ENCODE measurements at regions not wholly inside any gene's neighbourhood (a gene's known extent, or its start where the extent isn't known, plus 50 kb on each side); places are given as distances from the start of the nearest gene placed in this dataset.

DNA sequence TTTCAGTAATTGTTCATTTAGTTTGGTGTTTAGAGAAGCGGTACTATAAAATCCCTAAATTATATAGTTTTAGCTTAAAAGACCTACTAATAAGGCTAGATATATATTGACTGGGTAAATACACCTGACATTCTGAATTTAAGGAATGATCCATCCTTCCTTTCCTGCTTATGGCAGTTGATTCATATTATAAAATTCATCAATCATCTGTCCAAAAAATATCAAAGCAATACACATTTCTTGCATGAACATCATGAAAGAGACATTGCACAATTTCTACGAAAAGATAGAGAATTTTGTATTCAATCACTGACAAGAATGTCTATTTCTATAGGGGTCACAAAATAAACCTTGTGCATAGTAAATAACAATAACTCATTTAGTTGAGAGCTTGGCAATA is 514.9 kb downstream of the SLITRK6 start:
- H3K36me3 ChIP-seq, result no peaks in the 10 kb centered on the region
- WGBS, 2 donors (ENCODE audit: low coverage in 1 of 2), result 88 to 91% methylated on average over 2 of the region's 2 CpGs
- H3K27me3 ChIP-seq, result no peaks in the 10 kb centered on the region
- H3K27ac ChIP-seq, result no peak overlapping the region
- TF ChIP-seq EP300 (IDR thresholded peaks at IDR 0.05), result no peak
- no peak for TF ChIP-seq POLR2AphosphoS5 (IDR thresholded peaks at IDR 0.05)
- no peak for ATAC-seq
- no peaks in the 10 kb centered on the region for H3K9me3 ChIP-seq
- H3K4me3 ChIP-seq, result no peak overlapping the region
- no peaks in the 10 kb centered on the region for H3K4me1 ChIP-seq

DNA sequence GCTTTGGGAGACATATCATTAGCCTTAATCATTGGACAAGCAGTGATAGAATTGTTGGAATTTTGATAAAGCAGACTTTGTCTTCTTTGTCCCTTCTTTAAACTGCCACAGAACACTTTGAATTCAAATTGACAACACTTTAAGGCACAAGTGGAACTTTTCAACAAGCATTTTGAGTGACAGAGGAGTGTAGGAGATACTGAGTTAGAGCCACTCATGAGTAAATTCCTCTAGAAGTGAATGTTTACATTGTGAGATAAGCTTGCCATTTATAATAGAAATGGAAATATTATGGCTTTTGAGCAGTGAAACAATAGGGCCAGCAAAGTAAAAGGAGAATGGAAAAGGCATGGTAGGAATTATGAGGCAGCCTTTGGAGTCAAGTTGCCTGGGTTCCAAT is 515.8 kb downstream of the SLITRK6 start:
- no peaks in the 10 kb centered on the region for H3K4me1 ChIP-seq
- no peak overlapping the region for H3K27ac ChIP-seq
- no peak for TF ChIP-seq EP300 (IDR thresholded peaks at IDR 0.05)
- TF ChIP-seq, protein P1, sequence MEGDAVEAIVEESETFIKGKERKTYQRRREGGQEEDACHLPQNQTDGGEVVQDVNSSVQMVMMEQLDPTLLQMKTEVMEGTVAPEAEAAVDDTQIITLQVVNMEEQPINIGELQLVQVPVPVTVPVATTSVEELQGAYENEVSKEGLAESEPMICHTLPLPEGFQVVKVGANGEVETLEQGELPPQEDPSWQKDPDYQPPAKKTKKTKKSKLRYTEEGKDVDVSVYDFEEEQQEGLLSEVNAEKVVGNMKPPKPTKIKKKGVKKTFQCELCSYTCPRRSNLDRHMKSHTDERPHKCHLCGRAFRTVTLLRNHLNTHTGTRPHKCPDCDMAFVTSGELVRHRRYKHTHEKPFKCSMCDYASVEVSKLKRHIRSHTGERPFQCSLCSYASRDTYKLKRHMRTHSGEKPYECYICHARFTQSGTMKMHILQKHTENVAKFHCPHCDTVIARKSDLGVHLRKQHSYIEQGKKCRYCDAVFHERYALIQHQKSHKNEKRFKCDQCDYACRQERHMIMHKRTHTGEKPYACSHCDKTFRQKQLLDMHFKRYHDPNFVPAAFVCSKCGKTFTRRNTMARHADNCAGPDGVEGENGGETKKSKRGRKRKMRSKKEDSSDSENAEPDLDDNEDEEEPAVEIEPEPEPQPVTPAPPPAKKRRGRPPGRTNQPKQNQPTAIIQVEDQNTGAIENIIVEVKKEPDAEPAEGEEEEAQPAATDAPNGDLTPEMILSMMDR (IDR thresholded peaks at IDR 0.05), result no peak
- TF ChIP-seq POLR2AphosphoS5 (IDR thresholded peaks at IDR 0.05), result no peak
- no peak for TF ChIP-seq POLR2A (IDR thresholded peaks at IDR 0.05)
- ATAC-seq, result no peak
- no peaks in the 10 kb centered on the region for H3K36me3 ChIP-seq
- H3K4me3 ChIP-seq, result no peak overlapping the region
- no peaks in the 10 kb centered on the region for H3K9me3 ChIP-seq
- no peaks in the 10 kb centered on the region for H3K27me3 ChIP-seq

DNA sequence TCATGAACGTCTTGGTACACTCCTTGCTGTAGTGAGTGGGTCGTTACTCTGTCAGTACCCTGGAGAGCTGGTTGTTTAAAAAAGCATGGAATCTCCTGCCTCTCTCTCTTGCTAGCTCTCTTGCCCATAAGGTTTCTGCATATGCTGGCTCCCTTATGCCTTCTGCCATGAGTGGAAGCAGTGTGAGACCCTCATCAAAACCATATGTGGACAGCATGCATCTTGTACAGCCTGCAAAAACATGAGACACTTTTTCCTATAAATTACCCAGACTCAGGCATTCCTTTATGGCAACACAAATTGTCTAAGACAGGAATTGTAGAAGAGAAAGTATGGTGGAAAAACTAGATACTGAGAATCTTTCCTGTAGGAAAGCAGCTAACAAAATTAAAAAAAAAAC is 516.3 kb downstream of the SLITRK6 start:
- TF ChIP-seq, protein P1 (IDR thresholded peaks at IDR 0.05), result no peak
- Histone ChIP-seq H3K27me3 (no peaks in the 10 kb centered on the region), H3K4me1 (no peaks in the 10 kb centered on the region), H3K9me3 (no peaks in the 10 kb centered on the region), H3K4me3 (no peak overlapping the region), H3K36me3 (no peaks in the 10 kb centered on the region), H3K27ac (no peak overlapping the region)
- WGBS, 2 donors (ENCODE audit: low coverage in 1 of 2), result 67% methylated on average over 2 of the region's 2 CpGs; no CpG with 5 or more reads in 1 of the 2 donors
- ATAC-seq, result no peak

DNA sequence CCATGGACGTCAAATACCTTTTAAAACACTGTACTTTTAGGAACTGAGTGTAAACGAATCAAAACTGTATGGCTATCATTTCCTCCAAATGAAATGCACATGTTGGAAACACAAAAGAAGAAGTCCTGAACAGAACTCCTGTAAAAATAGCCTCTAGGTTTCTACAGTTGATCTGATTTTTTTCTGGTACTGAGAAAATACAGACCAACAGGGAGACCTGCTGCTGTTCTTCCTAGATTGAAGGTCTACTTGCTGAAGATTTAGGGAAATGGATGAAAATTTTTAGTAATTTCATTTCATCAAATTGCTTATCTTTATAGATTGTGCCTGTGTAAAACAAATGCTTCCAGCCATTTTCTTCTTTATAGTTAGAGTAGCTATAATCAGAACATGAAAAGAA is 520.4 kb downstream of the SLITRK6 start:
- WGBS, 2 donors (ENCODE audit: low coverage in 1 of 2), result 29 to 32% methylated on average over 2 of the region's 2 CpGs
- TF ChIP-seq POLR2AphosphoS5 (IDR thresholded peaks at IDR 0.05) (no peak), EP300 (IDR thresholded peaks at IDR 0.05) (no peak), POLR2A (IDR thresholded peaks at IDR 0.05) (no peak)
- TF ChIP-seq, protein P1 (IDR thresholded peaks at IDR 0.05), result no peak
- no peak for ATAC-seq

DNA sequence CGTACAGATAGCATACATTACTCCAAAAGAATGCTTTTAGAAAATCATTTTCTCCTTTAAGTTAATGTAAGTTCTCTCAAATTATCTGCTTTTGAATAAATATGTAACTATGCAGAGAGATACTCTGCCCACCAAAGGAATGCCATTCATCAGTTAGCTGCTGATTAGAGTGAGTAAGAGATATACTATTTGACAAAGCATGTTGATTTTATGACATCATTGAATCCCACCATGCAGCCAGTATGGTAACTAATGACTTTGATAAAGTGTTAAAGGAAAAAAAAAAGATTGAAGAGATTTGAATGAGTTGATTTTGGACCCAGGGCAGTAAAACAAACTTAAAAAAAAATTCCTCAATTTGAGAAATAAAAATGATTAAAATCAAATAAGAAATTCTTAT is 521.5 kb downstream of the SLITRK6 start:
- Histone ChIP-seq H3K27me3 (no peaks in the 10 kb centered on the region), H3K4me3 (no peak overlapping the region), H3K27ac (no peak overlapping the region), H3K36me3 (no peaks in the 10 kb centered on the region), H3K9me3 (no peaks in the 10 kb centered on the region), H3K4me1 (no peaks in the 10 kb centered on the region)
- WGBS, 2 donors (ENCODE audit: low coverage in 1 of 2), result 71 to 79% methylated on average over 1 of the region's 1 CpG
- TF ChIP-seq POLR2A (IDR thresholded peaks at IDR 0.05) (no peak), POLR2AphosphoS5 (IDR thresholded peaks at IDR 0.05) (no peak), EP300 (IDR thresholded peaks at IDR 0.05) (no peak)
- TF ChIP-seq, protein P1 (IDR thresholded peaks at IDR 0.05), result no peak
- no peak for ATAC-seq

More for the DNA sequence above, 520.4 kb downstream of the SLITRK6 start:
- Histone ChIP-seq H3K4me1 (no peaks in the 10 kb centered on the region), H3K4me3 (no peak overlapping the region), H3K27ac (no peak overlapping the region), H3K27me3 (no peaks in the 10 kb centered on the region), H3K36me3 (no peaks in the 10 kb centered on the region), H3K9me3 (no peaks in the 10 kb centered on the region)

DNA sequence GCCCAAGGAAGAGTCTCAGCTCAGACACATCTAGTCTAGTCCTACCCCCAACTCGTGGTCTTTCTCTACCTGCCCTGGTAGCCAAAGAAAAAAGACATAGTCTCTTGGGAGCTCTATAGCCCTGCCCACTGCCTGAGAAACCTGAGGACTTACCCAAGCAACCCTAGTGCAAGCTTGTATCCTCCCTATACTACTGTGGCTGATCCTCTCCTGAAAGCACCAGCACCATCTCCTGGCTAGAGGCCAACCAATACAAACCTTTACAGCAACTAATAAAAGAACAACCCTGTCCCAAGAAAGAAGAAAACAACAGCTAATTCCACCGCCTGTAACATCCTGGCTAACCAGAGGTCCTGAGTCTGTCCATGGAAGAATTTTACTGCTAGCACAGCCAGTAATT is 532.4 kb downstream of the SLITRK6 start:
- no peaks in the 10 kb centered on the region for H3K9me3 ChIP-seq
- no peaks in the 10 kb centered on the region for H3K4me1 ChIP-seq
- H3K27ac ChIP-seq, result no peak overlapping the region
- 80% methylated on average over 1 of the region's 2 CpGs; no CpG with 5 or more reads in 1 of the 2 donors for WGBS, 2 donors (ENCODE audit: low coverage in 1 of 2)
- TF ChIP-seq POLR2AphosphoS5 (IDR thresholded peaks at IDR 0.05) (no peak), POLR2A (IDR thresholded peaks at IDR 0.05) (no peak), EP300 (IDR thresholded peaks at IDR 0.05) (no peak)
- TF ChIP-seq, protein P1 (IDR thresholded peaks at IDR 0.05), result no peak
- no peak overlapping the region for H3K4me3 ChIP-seq
- no peaks in the 10 kb centered on the region for H3K27me3 ChIP-seq
- no peak for ATAC-seq
- H3K36me3 ChIP-seq, result no peaks in the 10 kb centered on the region
